ENCODE measurements at regions not wholly inside any gene's neighbourhood (a gene's known extent, or its start where the extent isn't known, plus 50 kb on each side); places are given as distances from the start of the nearest gene placed in this dataset.

DNA sequence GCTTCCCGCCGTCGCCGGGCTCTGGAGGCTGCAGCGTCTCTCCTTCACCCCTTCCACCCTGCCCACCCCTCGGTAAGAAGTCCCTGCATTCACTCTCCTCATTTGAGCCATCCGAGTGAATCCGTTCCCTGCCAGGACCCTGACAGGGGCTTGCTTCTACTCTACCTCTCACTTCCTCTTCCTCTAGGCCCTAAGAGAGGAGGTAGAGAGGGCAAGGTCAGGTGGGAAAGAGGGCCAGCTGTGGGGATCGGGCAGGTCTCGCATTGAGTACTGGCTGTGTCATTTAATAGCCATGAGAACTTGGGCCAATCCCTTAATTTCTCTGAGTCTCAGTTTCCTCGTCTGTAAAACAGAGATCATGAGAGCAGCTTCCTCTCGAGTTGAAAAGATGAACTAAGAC lies 283.6 kb downstream of the UACA start:
- Mint-ChIP-seq H3K9me3 (ENCODE audit: low read depth) (no peaks in the 10 kb centered on the region), H3K4me3 (no peak overlapping the region), H3K27me3 (peaks cover 22% of the 10 kb centered on the region), H3K27ac (no peak overlapping the region), H3K36me3 (peaks cover 9% of the 10 kb centered on the region), H3K4me1 (ENCODE audit: low read depth) (peaks cover 34% of the 10 kb centered on the region)

DNA sequence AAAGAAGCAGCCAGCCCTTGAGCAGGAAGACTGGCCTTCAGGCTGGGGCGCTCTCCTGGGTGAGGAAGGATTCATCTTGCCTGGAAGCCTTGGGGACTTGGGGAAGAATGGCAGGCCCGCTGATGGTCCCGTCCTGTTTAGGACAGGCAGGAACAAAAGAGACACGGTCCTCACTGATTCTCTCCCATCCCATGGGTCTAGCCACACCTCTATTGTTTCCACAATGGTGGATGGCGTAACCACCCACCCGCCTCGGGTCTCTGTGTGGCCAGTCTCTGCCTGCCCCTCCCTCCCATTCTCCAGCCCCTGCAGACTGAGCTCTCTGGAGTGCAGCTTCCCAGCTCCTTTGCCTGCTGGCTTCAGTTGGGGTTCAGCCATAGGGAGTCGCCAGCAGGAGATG lies 284.3 kb downstream of the UACA start:
- Mint-ChIP-seq H3K36me3 (peaks cover 6% of the 10 kb centered on the region), H3K27ac (no peak overlapping the region), H3K27me3 (peaks cover 17% of the 10 kb centered on the region), H3K4me3 (peak overlapping the region; percentile 40), H3K9me3 (ENCODE audit: low read depth) (no peaks in the 10 kb centered on the region), H3K4me1 (ENCODE audit: low read depth) (peaks cover 39% of the 10 kb centered on the region)

DNA sequence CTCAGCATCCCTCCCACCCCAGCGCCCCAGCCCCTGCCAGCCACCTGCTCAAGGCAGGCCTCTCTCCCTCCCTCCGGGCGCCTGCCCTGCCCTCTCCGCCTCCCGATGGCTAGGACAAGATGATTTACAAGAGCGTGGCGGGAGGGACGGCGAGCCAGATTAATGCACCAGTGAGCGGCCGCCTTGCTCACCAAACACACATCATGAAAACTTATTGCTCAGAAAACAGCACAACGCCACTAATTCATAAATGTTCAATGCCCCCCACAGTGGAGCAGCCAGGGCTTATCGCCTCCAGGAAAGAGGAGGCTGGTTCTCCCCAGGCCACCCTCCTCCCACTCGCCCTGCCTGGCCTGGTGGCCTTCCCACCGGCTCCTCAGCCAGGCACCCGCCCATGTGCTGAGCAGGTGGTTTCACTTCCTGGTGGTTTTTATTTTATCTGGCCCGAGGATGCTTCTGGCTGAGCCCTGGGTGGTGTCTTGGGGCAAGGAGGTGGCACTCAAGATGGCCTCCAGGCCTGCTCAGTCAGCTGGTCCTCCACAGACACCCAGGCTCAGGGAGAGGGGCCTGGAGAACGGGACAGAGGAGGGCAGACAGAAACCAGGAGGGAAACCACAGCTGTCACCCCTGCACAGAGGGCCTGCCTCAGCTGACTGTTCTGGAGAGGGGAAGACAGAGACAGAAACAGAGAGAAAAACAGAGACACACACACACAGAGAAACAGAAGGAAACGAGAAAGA lies 284.9 kb downstream of the UACA start:
- peaks cover 41% of the 10 kb centered on the region for H3K4me1 Mint-ChIP-seq (ENCODE audit: low read depth)
- peaks cover 14% of the 10 kb centered on the region for H3K27me3 Mint-ChIP-seq
- H3K9me3 Mint-ChIP-seq (ENCODE audit: low read depth): no peaks in the 10 kb centered on the region
- peaks cover 5% of the 10 kb centered on the region for H3K36me3 Mint-ChIP-seq
- no peak overlapping the region for H3K27ac Mint-ChIP-seq
- peak overlapping the region; percentile 40 for H3K4me3 Mint-ChIP-seq

DNA sequence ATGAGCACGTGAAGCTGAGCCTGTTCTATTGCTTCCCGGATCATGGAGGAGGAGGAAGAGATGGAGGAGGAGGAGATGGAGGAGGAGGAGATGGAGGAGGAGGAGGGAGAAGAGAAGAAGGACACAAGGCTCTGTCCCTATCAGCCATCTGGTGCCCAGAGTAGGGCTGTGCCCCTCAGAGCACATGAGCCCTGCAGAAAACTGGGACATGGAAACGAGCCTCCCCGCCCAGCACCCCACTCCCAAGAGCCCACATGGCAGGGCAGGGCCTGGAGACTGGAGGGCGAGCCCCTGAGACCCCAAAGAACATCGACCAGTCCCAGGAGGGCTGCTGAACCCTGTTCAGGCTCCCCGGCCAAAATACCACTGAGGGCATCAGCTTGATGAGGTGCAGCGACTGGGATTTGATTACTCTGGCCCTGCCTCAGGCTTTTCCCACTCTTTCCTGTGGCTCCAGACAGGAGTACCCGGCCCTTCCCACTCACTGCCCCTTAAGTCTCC lies 285.6 kb downstream of the UACA start:
- Mint-ChIP-seq H3K27ac (no peak overlapping the region), H3K36me3 (peaks cover 5% of the 10 kb centered on the region), H3K27me3 (peaks cover 13% of the 10 kb centered on the region), H3K9me3 (ENCODE audit: low read depth) (no peaks in the 10 kb centered on the region), H3K4me3 (no peak overlapping the region), H3K4me1 (ENCODE audit: low read depth) (peaks cover 41% of the 10 kb centered on the region)

- peaks cover 6% of the 10 kb centered on the region for H3K27me3 Mint-ChIP-seq
- peaks cover 41% of the 10 kb centered on the region for H3K4me1 Mint-ChIP-seq (ENCODE audit: low read depth)
- H3K4me3 Mint-ChIP-seq: no peak overlapping the region
- H3K27ac Mint-ChIP-seq: no peak overlapping the region
- no peaks in the 10 kb centered on the region for H3K9me3 Mint-ChIP-seq (ENCODE audit: low read depth)
- no peaks in the 10 kb centered on the region for H3K36me3 Mint-ChIP-seq
Measured at GRCh38 chr15:70476441-70476840, 286.9 kb downstream of the UACA start.

- Mint-ChIP-seq H3K27me3 (peaks cover 6% of the 10 kb centered on the region), H3K4me1 (ENCODE audit: low read depth) (peaks cover 41% of the 10 kb centered on the region), H3K4me3 (no peak overlapping the region), H3K36me3 (no peaks in the 10 kb centered on the region), H3K27ac (no peak overlapping the region), H3K9me3 (ENCODE audit: low read depth) (no peaks in the 10 kb centered on the region)
Measured at GRCh38 chr15:70475921-70476320, 287.4 kb downstream of the UACA start.

- Mint-ChIP-seq H3K9me3 (ENCODE audit: low read depth) (no peaks in the 10 kb centered on the region), H3K4me3 (peak overlapping the region; percentile 79), H3K4me1 (ENCODE audit: low read depth) (peaks cover 38% of the 10 kb centered on the region), H3K36me3 (no peaks in the 10 kb centered on the region), H3K27ac (no peak overlapping the region), H3K27me3 (peaks cover 6% of the 10 kb centered on the region)
Measured at GRCh38 chr15:70475407-70475781, 288.0 kb downstream of the UACA start.

DNA sequence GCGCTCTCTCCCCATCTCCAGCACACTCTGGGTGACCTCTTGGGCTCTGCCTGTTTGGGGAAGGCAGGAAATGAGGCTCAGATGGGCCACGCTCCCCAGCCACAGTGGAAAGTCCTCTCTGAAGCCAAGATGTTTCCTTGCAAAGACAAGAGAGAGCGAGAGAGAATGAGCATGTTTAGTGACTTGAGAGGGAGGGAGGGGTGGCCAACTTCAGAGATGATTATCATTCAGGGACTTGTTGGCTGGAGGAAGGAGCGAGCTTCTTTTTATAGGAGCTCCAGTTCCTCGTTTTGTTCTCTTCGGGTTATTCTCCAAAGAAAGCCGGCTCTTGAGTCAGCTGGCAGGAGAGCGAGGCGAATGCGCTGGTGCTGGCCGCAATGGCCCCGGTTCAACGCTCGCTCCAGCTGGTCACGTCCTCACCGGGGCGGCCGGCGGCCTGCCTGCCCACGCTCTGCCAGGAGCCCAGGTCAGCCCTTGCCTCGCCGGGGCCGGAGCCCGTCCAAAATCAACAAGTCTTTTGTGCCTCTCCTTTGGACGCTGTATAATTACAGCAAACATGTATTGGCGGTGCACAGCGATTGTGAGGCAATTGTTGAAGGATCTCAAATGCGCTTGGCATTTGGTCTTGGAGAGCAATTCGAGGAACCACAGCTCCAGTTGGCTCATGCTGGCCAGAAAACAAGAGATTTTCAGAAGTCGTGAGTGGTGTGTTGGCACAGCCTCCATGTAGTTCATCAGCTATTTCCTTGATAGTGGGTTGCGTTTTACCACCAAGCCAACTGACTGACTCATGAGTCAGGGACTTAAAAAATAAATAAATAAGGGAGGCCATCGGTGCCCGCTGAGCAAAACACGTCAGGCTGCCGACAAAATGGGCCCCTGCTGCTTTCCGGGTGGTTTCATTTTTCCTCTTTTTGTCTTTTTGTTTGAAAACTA lies 288.6 kb downstream of the UACA start:
- Mint-ChIP-seq H3K4me3 (peak overlapping the region; percentile 79), H3K4me1 (ENCODE audit: low read depth) (peaks cover 31% of the 10 kb centered on the region), H3K36me3 (no peaks in the 10 kb centered on the region), H3K27ac (no peak overlapping the region), H3K9me3 (ENCODE audit: low read depth) (no peaks in the 10 kb centered on the region), H3K27me3 (peaks cover 8% of the 10 kb centered on the region)

GRCh38 chr15:70473581-70474370 lies 289.6 kb downstream of the UACA start:
- peaks cover 12% of the 10 kb centered on the region for H3K27me3 Mint-ChIP-seq
- peak overlapping the region; percentile 76 for H3K4me3 Mint-ChIP-seq
- no peak overlapping the region for H3K27ac Mint-ChIP-seq
- H3K36me3 Mint-ChIP-seq: no peaks in the 10 kb centered on the region
- peaks cover 25% of the 10 kb centered on the region for H3K4me1 Mint-ChIP-seq (ENCODE audit: low read depth)
- H3K9me3 Mint-ChIP-seq (ENCODE audit: low read depth): no peaks in the 10 kb centered on the region

DNA sequence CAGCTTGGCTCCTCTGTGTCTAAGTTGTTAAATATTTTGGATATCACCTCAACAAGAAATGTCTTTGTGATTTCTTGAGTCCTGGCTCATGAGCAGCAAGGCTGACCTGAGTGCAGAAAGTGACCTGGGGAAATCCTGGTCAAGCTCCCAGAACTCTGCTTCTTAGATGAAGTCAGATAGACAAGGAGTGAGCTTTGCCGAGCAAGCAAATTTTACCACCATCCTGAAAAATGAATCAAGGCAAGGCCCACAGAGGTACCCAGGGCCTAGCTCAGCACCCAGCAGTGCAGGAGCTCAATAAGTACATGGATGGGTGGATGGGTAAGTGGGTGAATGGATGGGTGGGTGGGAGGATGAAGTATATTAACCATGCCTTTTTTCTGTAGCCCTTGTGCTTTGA lies 291.8 kb downstream of the UACA start:
- Mint-ChIP-seq H3K27ac (no peak overlapping the region), H3K4me1 (ENCODE audit: low read depth) (peaks cover 23% of the 10 kb centered on the region), H3K4me3 (no peak overlapping the region), H3K36me3 (no peaks in the 10 kb centered on the region), H3K9me3 (ENCODE audit: low read depth) (no peaks in the 10 kb centered on the region), H3K27me3 (peaks cover 10% of the 10 kb centered on the region)

GRCh38 chr15:70470556-70471191 lies 292.7 kb downstream of the UACA start:
- Mint-ChIP-seq H3K27me3 (peaks cover 7% of the 10 kb centered on the region), H3K4me1 (ENCODE audit: low read depth) (peaks cover 20% of the 10 kb centered on the region), H3K36me3 (no peaks in the 10 kb centered on the region), H3K9me3 (ENCODE audit: low read depth) (no peaks in the 10 kb centered on the region), H3K4me3 (no peak overlapping the region), H3K27ac (no peak overlapping the region)

GRCh38 chr15:70469651-70470555 lies 293.5 kb downstream of the UACA start:
- Mint-ChIP-seq H3K36me3 (no peaks in the 10 kb centered on the region), H3K4me3 (no peak overlapping the region), H3K27ac (no peak overlapping the region), H3K27me3 (peaks cover 7% of the 10 kb centered on the region), H3K9me3 (ENCODE audit: low read depth) (no peaks in the 10 kb centered on the region), H3K4me1 (ENCODE audit: low read depth) (peaks cover 12% of the 10 kb centered on the region)

DNA sequence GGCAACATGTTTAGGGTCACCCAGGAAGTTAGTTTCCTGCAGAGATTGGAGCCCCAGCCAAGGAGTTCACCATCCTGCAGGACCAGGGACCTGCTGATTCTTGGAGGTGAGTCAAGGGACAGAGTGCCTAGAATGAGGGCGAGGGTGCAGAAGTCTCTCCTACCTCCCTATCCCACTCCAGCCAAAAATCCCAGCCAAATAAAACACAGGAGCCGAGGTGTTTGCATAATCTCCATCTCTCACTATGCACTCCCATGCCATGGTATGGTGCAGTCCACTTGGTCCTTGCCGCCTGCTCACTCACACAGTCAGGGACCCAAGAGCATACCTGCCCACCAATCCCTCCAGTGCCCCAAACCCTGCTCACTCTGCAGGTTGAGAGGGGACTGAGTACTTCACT lies 294.2 kb downstream of the UACA start:
- Mint-ChIP-seq H3K27me3 (peaks cover 7% of the 10 kb centered on the region), H3K4me1 (ENCODE audit: low read depth) (peaks cover 7% of the 10 kb centered on the region), H3K36me3 (no peaks in the 10 kb centered on the region), H3K9me3 (ENCODE audit: low read depth) (no peaks in the 10 kb centered on the region), H3K4me3 (no peak overlapping the region), H3K27ac (no peak overlapping the region)

Data from activated naive CD8-positive, alpha-beta T cell (primary cell).